Fibroblast of skin of right quadriceps (primary cell): ENCODE measurements at regions not wholly inside any gene's neighbourhood (a gene's known extent, or its start where the extent isn't known, plus 50 kb on each side); places are given as distances from the start of the nearest gene placed in this dataset.

Experiments
- DNase-seq: peaks from one replicate; pipeline ENCODE4 v3.0.0-alpha.2; 2013

DNA sequence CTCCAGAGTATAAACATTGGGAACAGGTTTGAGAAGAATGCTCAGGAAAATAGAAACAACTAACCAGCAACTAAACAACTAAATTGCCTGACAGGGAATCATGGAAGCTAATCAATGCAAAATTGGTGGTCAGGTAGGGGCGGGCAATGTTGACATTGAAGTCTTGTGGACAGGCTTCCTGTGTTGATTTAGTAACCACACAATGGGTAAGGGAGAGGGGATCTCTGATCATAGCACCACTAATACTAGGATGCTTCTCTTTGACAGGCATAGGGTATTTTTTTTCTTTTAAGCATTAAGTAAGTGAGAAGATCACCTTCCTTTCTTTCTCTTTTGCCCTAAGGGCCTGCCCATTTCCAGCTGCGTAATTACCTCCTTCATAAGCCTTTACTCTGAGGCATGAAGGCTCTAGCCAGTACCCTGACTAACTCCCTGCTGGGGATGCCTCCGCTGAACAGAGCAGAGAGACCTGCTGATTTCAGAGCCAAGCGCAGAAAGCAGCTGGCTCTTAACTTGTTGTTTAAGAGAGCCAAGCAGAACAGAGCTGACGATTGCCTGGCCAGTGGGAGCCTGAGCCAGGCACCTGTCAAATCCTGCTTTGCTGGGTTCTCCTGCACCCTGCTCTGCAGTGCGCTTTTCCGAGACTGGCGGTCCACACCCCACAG, 118.7 kb downstream of the BMP2 start:
- no peak for DNase-seq

DNA sequence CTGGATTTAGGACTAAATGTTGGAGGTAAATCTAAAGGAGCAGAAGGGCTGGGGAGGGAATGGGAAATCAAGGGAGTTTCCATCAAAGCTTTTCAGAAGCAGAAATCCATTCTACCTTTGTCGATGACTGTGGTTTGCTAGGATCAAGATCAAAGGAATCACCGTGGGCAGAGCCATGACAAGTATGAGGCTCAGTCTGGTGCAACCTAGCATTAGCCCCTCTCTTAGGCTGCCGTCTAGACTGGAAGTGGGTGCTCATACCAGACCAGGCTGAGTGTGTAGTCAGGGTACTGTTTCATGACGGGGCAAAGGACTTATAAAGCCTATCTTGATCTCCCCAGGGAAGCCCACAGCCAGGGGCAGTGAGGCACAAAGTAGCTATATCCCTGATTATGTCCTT, 120.5 kb downstream of the BMP2 start:
- DNase-seq: no peak

DNA sequence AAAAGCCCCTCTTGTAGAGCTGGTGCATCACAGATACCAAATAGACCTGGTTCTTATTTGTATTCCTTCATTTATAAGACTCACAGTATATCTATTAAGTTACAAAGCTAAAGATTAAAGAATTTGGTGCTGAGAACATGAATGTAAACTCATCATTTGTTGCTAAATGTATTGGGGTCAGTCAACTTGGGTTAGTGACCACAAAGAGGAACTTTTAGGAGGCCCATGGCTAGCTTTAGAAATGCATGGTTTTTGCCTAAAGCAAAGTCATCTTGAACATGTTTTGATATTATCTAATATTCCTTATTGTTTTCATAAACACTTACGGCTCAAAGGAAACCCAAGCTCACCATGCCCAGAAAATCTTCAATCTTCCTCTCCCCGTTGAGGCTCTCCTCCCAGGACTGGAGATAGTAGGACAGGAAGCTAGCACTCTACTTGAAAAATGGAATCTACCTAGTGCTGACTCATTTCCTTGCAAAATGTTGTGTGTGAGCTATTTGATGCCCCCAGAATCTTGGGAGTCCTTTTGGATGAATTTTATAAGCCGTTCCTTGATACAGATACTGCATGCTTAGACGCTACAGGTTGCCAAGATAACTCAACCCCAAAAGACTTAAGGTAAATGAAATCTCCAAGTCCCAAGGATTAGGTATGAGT, 121.4 kb downstream of the BMP2 start:
- DNase-seq: no peak

DNA sequence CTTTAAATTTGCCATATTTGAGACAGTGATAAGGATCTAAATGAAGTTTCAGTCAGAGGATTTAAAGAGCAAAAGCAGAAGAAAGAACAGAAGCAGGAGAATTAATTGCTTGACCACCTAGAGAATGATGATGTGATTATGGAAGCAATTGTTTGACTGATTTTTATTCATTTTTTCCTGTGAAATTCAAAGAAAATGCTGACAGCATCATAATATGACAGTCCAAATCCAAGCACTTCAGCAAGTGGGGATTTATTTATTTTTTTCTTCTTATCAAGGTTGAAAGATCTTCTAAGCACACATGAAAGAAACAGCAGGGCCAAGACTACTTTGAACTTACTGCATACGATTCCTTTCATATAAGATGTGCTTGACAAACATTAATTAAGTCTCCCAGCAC, 125.2 kb downstream of the BMP2 start:
- DNase-seq: no peak

DNA sequence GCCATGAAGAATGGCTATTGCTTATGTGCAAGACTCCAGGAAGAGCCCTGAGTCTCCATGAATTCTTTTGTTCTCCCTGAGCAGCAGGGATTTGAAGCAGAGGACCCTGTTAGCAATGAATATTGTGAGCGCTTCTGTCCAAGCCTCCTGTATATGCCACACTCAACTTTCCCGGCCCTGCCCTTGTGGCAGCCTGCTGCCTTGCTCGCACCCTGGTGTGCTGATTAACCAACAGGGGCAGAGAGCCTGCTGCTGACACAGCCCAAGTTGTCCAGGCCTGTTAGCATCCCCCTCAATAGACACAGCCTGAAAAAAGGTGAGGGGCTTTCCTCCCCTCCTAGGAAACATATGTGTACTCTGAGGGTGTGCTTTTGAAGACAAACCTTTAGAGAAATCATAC, 131.4 kb downstream of the BMP2 start:
- DNase-seq: no peak

DNA sequence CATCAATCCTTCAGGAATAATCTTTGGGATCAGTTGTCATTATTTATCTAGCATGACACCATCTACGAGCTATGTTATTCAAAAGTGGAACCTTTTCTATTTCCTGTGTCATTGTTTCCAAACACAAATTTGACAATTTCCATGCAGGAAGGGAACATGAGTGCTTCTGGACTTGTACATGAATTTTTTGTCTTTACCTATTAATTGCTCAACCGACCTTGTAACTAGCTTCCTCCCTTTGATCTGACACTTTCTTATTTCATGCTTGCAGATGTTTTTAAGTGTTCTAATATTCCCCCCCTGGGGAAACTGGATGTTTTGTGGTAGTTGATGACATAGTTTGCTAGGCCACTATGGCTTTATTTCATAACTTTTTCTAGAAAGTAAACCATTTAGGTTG, 139.4 kb downstream of the BMP2 start:
- no peak for DNase-seq

DNA sequence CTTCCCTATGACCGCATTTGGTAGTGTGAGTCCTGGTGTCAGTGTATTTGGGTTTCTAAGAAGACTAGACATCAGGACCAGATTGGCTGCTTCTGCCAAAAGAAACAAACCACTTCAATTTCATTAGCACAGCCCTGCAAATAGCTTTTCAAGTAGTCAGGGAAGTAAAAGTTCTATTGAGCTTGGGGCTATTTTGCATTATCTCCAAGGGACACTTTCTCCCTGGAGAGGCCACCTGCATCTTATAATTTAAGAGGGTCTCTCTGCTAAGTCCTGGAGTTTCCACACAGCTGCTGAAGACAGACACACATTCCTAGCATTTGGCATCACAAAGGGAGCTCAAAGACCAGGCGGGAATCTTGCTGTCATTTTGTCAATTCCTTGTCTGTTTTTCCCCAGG, 141.2 kb downstream of the BMP2 start:
- no peak for DNase-seq

DNA sequence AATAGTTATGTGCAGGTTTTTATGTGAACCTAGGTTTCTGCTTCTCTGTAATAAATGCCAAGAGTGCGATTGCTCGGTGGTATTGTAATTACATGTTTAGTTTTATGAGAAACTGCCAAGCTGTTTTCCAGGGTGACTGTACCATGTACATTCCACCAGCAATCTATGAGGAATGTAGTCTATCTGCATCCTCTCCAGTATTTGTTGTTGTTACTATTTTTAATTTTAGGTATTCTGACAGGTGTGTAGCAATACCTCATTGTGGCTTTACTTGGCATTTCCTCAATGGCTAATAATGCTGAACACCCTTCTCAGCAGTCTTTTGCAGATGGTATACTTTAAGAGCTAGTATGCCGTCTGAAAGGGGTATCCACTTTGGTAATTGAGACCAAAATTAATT, 142.1 kb downstream of the BMP2 start:
- no peak for DNase-seq

DNA sequence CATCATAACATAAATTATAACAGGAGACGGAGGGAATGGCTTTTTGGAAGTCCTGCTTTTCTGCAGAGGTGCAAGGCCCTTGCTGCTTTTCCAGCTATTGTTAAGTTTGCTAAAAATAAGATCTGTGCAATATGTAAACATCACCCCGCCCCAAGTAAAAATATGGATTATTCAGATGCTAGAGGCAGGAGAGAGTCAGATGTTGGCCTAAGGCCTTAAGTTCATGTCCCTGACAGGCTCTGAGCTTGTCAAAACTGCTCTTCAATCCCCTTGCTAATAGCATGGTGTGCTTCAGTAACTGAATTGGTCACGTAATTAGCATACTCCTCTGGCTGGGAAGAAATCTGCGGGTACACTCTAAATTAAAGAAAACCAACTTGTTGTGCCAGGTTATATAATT, 147.5 kb downstream of the BMP2 start:
- no peak for DNase-seq

DNA sequence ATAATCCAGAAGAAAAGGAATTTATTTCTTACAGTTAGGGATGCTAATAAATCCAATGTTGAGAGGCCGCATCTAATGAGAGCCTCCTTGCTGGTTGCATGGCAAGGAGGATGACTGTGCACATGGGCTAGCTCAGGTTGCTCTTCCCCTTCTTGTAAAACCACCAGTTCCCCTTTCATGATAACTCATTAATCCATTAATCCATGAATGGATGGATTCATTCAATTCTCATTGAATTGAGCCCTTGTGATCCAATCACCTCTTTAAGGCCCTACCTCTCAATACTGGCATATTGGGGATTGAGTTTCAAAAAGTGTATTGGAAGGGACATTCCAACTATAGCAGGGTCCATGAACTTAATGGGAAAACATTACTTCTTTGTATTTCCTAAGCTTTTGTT, 149.5 kb downstream of the BMP2 start:
- no peak for DNase-seq

DNA sequence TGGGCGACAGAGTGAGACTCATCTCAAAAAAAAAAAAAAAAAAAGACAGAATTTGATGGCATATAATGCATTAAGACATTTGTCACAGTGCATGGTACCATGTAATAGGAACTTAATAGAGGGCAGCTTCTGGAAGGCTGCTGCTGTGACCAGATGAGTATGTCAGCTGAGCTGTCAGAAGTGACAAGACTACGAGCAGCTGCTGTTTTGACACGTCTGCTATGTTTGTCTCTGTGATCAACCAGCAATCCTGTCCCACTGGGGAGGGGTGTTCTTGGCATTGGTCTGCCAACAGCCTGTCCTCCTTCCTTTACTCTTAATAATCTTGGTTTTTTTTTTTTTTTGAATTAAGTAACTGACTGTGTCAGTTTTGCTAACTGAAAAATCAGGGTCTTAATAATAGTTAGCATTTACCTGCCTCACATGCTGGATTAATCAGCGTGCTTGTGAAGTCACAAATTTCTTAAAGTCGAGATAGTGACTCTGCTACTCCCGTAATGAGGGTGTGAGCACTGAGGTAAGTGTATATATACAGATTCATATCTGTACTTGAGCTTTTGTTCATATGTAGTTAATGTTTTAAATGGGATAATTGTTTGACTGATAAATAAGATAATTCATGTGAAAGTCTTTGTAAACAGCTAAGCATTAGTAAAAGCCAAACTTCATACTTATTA, 152.4 kb downstream of the BMP2 start:
- DNase-seq: no peak

DNA sequence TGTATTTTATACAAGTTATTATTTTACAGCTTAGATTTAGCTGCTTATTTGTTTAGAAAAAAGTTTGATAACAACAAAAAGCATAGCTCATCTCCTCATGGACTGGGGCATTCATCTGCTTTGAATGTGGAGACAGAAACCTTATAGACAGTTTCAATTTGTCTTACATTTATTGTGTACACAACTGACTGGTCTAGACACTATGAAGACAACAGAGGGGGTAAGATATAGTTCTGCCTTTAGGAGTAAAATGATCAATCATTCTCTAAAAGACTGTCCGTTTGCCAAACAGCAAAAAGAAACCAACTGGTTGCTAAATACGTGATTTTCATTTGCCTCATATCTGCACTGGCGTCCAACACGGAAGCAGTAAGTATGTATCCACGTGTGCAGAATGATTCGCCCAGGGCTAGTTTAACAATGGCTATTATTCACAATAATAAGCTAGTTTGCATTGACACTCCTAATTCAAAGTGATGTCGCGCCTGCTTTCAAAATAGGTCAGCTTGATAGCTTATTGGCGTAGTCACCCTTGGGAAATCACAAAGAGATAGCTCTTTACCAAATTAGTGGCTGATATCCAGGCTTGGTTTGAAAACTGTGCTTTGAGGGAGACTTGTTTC, 153.6 kb downstream of the BMP2 start:
- DNase-seq: no peak

DNA sequence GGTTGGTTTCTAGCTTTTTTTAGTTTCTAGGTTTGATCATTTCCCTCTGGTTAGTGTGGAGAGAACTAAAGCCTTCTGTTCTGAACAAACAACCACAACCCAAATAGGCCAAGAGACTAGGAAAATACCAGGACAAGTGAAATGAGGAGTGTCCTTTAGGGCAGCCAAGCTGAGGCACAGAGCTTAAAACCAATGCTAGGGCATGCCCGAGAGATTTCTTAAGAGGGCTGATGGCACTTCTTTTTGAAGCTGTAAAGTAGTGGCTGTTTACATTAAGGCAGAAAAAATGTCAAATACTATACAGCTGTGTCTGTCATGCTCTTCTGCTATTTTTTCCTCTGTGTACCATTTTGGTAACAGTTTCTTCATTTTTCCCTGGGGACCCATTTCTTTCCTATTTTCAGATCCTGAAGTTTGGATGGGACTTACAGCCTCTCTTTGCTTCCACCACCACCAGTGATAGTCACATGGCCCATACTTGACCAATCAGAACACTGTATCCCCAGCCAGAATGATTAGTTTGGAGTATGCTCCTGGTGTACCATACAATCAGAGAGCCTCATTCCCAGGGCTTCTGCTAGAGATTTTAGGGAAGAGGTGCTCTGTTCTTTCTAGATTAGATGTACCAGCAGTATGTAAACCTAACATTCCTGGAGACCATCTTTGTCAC, 154.4 kb downstream of the BMP2 start:
- no peak for DNase-seq

DNA sequence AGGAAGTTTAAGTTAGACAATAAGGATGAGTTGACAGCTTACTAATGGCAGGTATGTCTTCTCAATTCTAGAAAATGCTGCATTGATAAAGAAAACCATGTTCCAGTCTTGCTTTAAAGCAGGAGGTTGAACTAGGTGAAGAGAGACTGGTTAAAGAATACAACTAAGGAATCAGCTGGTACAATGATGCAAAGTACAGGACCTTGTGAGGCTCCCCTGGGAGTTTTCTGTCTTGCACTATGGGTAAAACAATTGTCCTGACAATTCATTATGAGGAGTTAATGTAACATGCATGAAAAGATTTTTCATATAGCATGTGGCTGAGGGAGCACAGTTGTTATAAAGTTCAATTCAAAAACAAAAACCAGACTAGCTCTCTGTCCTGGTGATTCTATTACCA, 157.2 kb downstream of the BMP2 start:
- DNase-seq: no peak

DNA sequence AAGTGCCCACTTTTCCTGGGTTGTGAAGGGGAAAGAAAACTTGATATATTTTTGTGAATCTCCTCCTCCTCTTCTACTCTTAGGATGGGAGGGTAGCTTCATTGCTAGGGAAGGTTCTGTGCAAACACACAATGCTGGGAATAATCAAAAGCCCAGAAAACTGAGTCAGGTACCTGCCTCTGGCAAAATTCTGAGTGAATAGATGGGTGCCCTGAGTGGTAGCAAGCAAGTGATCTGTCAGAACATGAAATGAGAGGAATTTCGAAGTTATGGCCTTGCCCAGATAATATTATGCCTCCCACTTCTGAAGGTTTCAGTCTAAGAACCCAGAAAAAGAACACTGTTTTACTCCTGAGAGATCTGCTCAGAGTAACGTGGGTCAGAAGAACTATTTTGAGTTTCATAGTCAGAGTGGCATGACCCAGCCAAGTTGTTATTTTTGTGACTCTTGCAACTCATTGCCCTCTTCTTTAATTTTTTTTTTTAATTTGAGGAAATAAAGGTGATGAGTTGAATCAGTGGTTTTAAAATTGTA, 158.3 kb downstream of the BMP2 start:
- no peak for DNase-seq

DNA sequence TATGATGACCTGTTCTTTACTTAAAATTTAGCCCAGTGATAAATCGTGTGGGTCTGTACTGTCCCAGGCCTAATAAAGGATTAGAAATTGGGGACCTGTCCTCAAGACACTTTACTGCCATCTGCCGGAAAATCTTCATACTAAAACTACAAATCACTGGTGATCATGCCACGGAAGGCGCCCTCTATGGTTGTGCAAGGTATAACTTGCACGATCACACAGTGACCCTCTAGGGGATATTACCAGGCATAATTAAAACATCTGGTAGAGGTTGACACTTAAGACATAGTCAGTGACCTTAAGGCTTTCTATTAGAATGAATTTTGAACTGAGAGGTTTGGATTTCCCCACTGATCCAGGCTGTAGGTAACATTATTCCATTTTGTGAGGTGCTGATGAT, 172.6 kb downstream of the BMP2 start:
- peak; percentile 9 for DNase-seq

DNA sequence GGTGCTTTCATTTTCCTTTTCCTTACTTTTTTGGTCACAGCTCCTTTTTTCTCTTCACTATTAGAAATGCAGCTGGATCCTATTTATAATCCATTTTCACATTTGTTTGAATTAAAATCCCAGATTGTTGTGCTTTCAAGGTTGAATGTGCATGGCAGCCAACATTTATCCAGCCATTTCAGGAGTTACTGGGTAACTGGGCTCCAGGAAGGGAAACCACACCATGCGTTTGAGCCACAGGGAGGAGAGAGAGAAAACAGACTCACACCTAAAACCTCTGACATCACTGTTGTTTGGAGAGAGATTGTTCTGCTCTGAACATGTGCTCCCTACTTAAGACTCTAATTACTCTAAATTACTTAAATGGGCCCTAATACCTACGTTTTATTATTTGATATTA, 173.4 kb downstream of the BMP2 start:
- DNase-seq: no peak

DNA sequence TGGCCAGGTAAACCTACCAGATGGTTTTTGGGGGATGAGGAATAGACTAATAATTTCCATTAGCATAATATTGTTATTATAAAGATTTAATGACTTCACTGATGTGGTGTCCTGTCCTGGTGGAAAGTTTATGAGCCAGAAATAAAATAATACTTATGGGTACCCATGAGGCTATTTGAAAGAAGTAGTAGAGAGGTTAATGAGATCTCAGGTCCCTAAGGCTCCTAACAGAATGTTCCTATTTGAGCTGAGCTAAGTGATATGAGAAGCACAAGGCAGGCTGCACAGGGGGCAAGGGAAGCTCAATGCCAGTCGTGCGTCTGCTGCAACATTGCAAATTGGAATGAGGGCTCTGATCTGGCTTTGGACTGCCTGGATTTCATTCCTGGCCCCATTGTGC, 174.1 kb downstream of the BMP2 start:
- DNase-seq: no peak

DNA sequence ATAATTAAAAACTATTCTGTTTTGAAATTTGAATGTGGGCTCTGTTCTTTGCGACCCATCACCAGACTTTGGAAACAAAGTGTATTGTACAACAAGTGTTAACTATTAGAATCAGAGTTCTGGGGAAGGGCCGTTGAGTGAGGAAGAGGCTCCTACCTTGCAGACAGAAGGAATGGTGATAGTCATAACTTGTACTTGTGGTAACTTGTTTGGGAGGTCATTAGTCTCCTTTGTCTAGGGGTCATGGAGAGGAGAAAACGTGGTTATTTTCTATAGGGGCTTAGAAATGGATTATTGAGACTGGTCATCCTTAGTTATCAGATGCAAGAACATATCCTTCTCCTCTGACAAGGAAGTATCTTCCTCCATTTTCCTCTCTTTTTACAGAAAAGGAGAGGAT, 174.8 kb downstream of the BMP2 start:
- DNase-seq: no peak

DNA sequence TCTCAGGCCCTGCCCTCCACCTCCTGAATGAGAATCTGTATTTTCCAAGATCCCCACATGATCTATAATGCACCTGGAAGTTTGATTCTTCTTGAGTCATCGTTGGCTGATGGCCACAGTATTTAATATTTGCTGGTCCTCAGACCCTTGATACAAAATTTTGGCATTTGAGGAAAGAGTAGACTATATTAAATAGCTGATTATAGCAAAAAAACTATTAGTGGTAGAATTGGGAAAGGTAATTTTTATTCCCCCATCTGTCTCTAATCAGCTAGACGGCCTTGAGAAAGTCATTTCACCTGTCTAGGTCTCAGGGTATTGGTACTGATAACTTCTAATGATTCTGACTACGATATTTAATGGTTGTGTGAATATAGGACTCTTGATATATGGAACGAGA, 176.8 kb downstream of the BMP2 start:
- no peak for DNase-seq

DNA sequence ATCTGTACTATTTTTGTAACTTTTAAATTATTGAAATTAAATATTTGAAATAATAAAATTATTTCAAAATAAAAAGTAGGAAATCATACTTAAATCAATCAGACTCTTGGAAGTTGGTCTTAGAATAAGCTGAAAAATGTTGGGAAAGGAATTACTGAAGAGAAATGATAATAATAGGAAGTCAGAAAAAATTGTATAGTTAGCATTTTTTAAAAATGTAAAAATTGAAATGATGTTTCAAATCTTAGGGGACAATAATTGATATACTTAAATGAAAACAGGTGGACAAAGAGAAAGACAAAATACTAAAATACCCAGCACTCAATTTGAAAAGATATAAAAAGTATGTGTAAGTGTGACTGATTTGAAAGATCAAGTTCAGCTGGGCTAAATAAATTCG, 186.1 kb downstream of the BMP2 start:
- DNase-seq: no peak

DNA sequence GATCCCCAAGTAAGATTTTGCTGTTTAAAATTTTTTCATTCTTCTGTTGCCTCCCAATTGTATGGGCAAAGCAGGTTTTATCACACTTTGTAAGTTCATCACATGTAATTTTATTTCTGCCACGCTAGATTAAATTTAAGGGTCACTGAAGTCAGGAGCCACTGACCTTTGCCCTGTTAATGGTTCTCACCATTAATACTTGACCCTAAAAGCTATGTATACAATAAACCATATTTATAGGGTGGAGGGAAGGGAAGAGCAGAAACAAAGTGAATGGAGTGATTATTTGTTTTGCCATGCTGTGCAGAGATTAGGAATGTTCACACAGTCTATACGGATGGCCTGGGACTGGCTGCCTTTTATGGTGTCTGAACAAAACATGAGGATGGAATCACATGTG, 186.7 kb downstream of the BMP2 start:
- DNase-seq: no peak

DNA sequence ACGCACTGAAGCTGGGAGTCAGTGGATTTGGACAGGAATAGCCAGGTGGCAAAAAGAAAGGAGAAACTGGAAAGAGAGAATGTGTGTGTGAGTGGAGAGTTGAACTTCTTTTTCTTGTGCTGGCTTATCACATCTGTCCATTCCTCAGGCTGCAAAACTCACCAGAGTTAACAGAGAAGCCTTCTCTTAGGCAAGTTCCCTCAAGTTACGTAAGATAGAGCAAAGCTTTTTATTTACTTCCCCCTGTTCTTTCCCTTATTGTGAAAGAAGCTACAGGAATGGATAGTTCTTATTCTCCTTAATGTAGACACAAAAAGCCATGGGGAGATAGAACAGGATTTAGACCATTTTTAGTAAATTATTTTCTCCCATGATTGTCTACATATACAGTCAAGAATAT, 188.6 kb downstream of the BMP2 start:
- no peak for DNase-seq
